ENCODE measurements at regions not wholly inside any gene's neighbourhood (a gene's known extent, or its start where the extent isn't known, plus 50 kb on each side); places are given as distances from the start of the nearest gene placed in this dataset.

GRCh38 chr2:14937336-14937735 lies 304.8 kb downstream of the LRATD1 start:
- H3K4me1 ChIP-seq (ENCODE audit: control insufficient read depth in 2 of 2, insufficient read depth in 2 of 2, low read length in 2 of 2) = no peaks in the 10 kb centered on the region
- Mint-ChIP-seq H3K27me3 (peaks cover 11% of the 10 kb centered on the region), H3K4me1 (no peaks in the 10 kb centered on the region), H3K4me3 (no peak overlapping the region), H3K9me3 (ENCODE audit: insufficient read depth) (peaks cover 2% of the 10 kb centered on the region), H3K27ac (no peak overlapping the region)
- no peak overlapping the region for H3K4me2 ChIP-seq (replicated peaks; ENCODE audit: low read depth, low read length, poor library complexity, severe bottlenecking)
- DNase-seq = no peak
- H3K9ac ChIP-seq (ENCODE audit: low read length) = no peak overlapping the region
- no peak for ATAC-seq (ENCODE audit: low read depth)
- TF ChIP-seq CTCF (IDR thresholded peaks at IDR 0.05) (no peak), EZH2 (IDR thresholded peaks at IDR 0.05; ENCODE audit: borderline replicate concordance, insufficient read depth, low read depth, low read length, poor library complexity, severe bottlenecking) (no peak)
- H3K79me2 ChIP-seq (ENCODE audit: control insufficient read depth, insufficient read depth, low read length) = no peaks in the 10 kb centered on the region
- CTCF ChIA-PET = no interaction called here
- H3K36me3 ChIP-seq (replicated peaks in 1 of 2; ENCODE audit: control extremely low read depth in 1 of 2, control insufficient read depth in 1 of 2, extremely low read depth in 1 of 2, insufficient read depth in 2 of 2, low read length in 1 of 2) = no peaks in the 10 kb centered on the region
- H3K4me3 ChIP-seq (ENCODE audit: control extremely low read depth in 1 of 5, extremely low read depth in 1 of 5, insufficient read depth in 1 of 5, low read depth in 2 of 5, low read length in 4 of 5) = no peak overlapping the region
- WGBS (ENCODE audit: insufficient coverage) = 100% methylated on average over 2 of the region's 3 CpGs
- no peaks in the 10 kb centered on the region for H4K20me1 ChIP-seq (ENCODE audit: control insufficient read depth, insufficient read depth, low read length, poor library complexity, severe bottlenecking)
- H3K27ac ChIP-seq (ENCODE audit: low read length in 2 of 2) = no peak overlapping the region
- no peak overlapping the region for H2AFZ ChIP-seq (ENCODE audit: insufficient read depth, low read depth, low read length, poor library complexity, severe bottlenecking)
- H3K9me3 ChIP-seq (ENCODE audit: control extremely low read depth in 1 of 3, control insufficient read depth in 2 of 3, insufficient read depth in 1 of 3, low read length in 2 of 3) = peaks cover 0 to 5% (median 0%) of the 10 kb centered on the region in 3 donors
- POLR2A ChIA-PET = no interaction called here
- no peaks in the 10 kb centered on the region for H3K27me3 ChIP-seq (replicated peaks in 1 of 4; ENCODE audit: control extremely low read depth in 1 of 4, control insufficient read depth in 3 of 4, insufficient read depth in 4 of 4, low read length in 3 of 4)
- intact Hi-C loops (cut with micrococcal nuclease) = no loop called here

- POLR2A ChIA-PET = no interaction called here
- intact Hi-C loops (cut with micrococcal nuclease) = no loop called here
- CTCF ChIA-PET = no interaction called here
- Histone ChIP-seq H4K20me1 (ENCODE audit: control insufficient read depth, insufficient read depth, low read length, poor library complexity, severe bottlenecking) (no peaks in the 10 kb centered on the region), H3K4me2 (replicated peaks; ENCODE audit: low read depth, low read length, poor library complexity, severe bottlenecking) (no peak overlapping the region), H3K27me3 (replicated peaks in 1 of 4; ENCODE audit: control extremely low read depth in 1 of 4, control insufficient read depth in 3 of 4, insufficient read depth in 4 of 4, low read length in 3 of 4) (no peaks in the 10 kb centered on the region), H3K79me2 (ENCODE audit: control insufficient read depth, insufficient read depth, low read length) (no peaks in the 10 kb centered on the region), H3K27ac (ENCODE audit: low read length in 2 of 2) (no peak overlapping the region), H3K9ac (ENCODE audit: low read length) (no peak overlapping the region), H3K4me1 (ENCODE audit: control insufficient read depth in 2 of 2, insufficient read depth in 2 of 2, low read length in 2 of 2) (no peaks in the 10 kb centered on the region), H2AFZ (ENCODE audit: insufficient read depth, low read depth, low read length, poor library complexity, severe bottlenecking) (no peak overlapping the region), H3K36me3 (replicated peaks in 1 of 2; ENCODE audit: control extremely low read depth in 1 of 2, control insufficient read depth in 1 of 2, extremely low read depth in 1 of 2, insufficient read depth in 2 of 2, low read length in 1 of 2) (no peaks in the 10 kb centered on the region), H3K9me3 (ENCODE audit: control extremely low read depth in 1 of 3, control insufficient read depth in 2 of 3, insufficient read depth in 1 of 3, low read length in 2 of 3) (peaks cover 0 to 5% (median 0%) of the 10 kb centered on the region in 3 donors), H3K4me3 (ENCODE audit: control extremely low read depth in 1 of 5, extremely low read depth in 1 of 5, insufficient read depth in 1 of 5, low read depth in 2 of 5, low read length in 4 of 5) (no peak overlapping the region)
- Mint-ChIP-seq H3K27ac (no peak overlapping the region), H3K27me3 (peaks cover 17% of the 10 kb centered on the region), H3K4me3 (no peak overlapping the region), H3K9me3 (ENCODE audit: insufficient read depth) (peaks cover 6% of the 10 kb centered on the region), H3K4me1 (no peaks in the 10 kb centered on the region)
- ATAC-seq (ENCODE audit: low read depth) = no peak
- DNase-seq = no peak
- 81% methylated on average over 3 of the region's 4 CpGs for WGBS (ENCODE audit: insufficient coverage)
- TF ChIP-seq CTCF (IDR thresholded peaks at IDR 0.05) = no peak
- no peak for TF ChIP-seq EZH2 (IDR thresholded peaks at IDR 0.05; ENCODE audit: borderline replicate concordance, insufficient read depth, low read depth, low read length, poor library complexity, severe bottlenecking)
These were observed 308.7 kb downstream of the LRATD1 start for GRCh38 chr2:14941151-14941631.

All from B cell (primary cell).